Gastrocnemius medialis (tissue), 4 donors: ENCODE measurements at regions not wholly inside any gene's neighbourhood (a gene's known extent, or its start where the extent isn't known, plus 50 kb on each side); places are given as distances from the start of the nearest gene placed in this dataset.

Experiments
- CTCF ChIP-seq, 5 experiments: fragments of 450-650 bp in 3 of 5; fragments of 200-600 bp in 2 of 5; sonication (generic) in 2 of 5; IDR thresholded peaks in 4 of 5; conservative IDR thresholded peaks in 1 of 5; 1 replicate in 4 of 5; 2 replicates in 1 of 5; pipeline ENCODE4 v1.5.1; 2016 to 2019; ENCODE audit warnings: antibody characterized with exemption in 5 of 5, mild to moderate bottlenecking in 3 of 5, moderate library complexity in 3 of 5
- POLR2A ChIP-seq, 2 donors: fragments of 450-650 bp; IDR thresholded peaks; one replicate each; pipeline ENCODE4 v1.6.1; 2017; ENCODE audit warnings: antibody characterized with exemption in 2 of 2, mild to moderate bottlenecking in 2 of 2, moderate library complexity in 2 of 2

- TF ChIP-seq CTCF (IDR thresholded peaks at IDR 0.05 in 4 of 5, conservative IDR thresholded peaks at IDR 0.05 in 1 of 5) (no peak), POLR2A (IDR thresholded peaks at IDR 0.05) (no peak)
Measured at GRCh38 chr19:31770223-31770622, 421.0 kb upstream of the TSHZ3 start.
